ENCODE measurements at regions not wholly inside any gene's neighbourhood (a gene's known extent, or its start where the extent isn't known, plus 50 kb on each side); places are given as distances from the start of the nearest gene placed in this dataset.

DNA sequence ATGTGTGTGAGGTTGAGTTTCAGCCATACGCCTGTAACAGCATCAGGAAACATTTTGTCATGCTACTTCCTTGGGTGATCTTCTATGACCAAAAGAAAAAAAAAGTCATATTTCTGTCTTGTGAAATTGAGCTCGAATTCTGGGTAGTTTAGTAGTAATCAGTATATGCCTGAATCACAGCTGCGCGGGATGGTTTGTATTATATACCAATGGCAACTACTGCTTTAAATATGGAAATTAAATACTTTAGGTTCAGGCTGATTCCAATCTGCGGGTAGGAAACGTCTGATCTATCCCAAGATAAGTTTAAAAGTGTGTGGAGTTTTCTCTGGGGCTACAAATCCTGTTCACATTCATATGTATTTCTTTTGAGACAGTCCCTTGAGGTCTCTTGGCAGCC lies 115.6 kb upstream of the FERMT1 start:
- TF ChIP-seq EP300 (IDR thresholded peaks at IDR 0.05) (no peak), CTCF (IDR thresholded peaks at IDR 0.05) (no peak), POLR2A (IDR thresholded peaks at IDR 0.05) (no peak)

Measured in upper lobe of left lung (tissue), 4 donors.